ENCODE measurements at regions not wholly inside any gene's neighbourhood (a gene's known extent, or its start where the extent isn't known, plus 50 kb on each side); places are given as distances from the start of the nearest gene placed in this dataset.
"Not testable (repeated sequence)": the region's sequence is repeated elsewhere in the genome, so short reads cannot be mapped to it uniquely, and the experiment has no call there.

- no peak for DNase-seq (ENCODE audit: low read depth)
- H3K4me3 ChIP-seq (ENCODE audit: low read depth, low read length): no peak overlapping the region
Measured at GRCh38 chr4:81673961-81674360, 202.3 kb upstream of the RASGEF1B start.

- not testable (repeated sequence) for DNase-seq (ENCODE audit: low read depth); H3K4me3 ChIP-seq (ENCODE audit: low read depth, low read length)
Measured at GRCh38 chr4:81668328-81668727, 196.6 kb upstream of the RASGEF1B start.

- H3K4me3 ChIP-seq (ENCODE audit: low read depth, low read length): no peak overlapping the region
- DNase-seq (ENCODE audit: low read depth): no peak
Measured at GRCh38 chr4:81667539-81667938, 195.8 kb upstream of the RASGEF1B start.

- DNase-seq (ENCODE audit: low read depth): no peak
- H3K4me3 ChIP-seq (ENCODE audit: low read depth, low read length): no peak overlapping the region
Measured at GRCh38 chr4:81666491-81666890, 194.8 kb upstream of the RASGEF1B start.

GRCh38 chr4:81665649-81666048, 193.9 kb upstream of the RASGEF1B start:
- no peak for DNase-seq (ENCODE audit: low read depth)

GRCh38 chr4:81665045-81665444, 193.3 kb upstream of the RASGEF1B start:
- DNase-seq (ENCODE audit: low read depth): no peak
- no peak overlapping the region for H3K4me3 ChIP-seq (ENCODE audit: low read depth, low read length)

More at GRCh38 chr4:81665649-81666048, 193.9 kb upstream of the RASGEF1B start:
- no peak overlapping the region for H3K4me3 ChIP-seq (ENCODE audit: low read depth, low read length)

- no peak overlapping the region for H3K4me3 ChIP-seq (ENCODE audit: low read depth, low read length)
- DNase-seq (ENCODE audit: low read depth): no peak
Measured at GRCh38 chr4:81664079-81664478, 192.4 kb upstream of the RASGEF1B start.

- H3K4me3 ChIP-seq (ENCODE audit: low read depth, low read length): no peak overlapping the region
- no peak for DNase-seq (ENCODE audit: low read depth)
Measured at GRCh38 chr4:81663368-81663767, 191.7 kb upstream of the RASGEF1B start.

- no peak overlapping the region for H3K4me3 ChIP-seq (ENCODE audit: low read depth, low read length)
- no peak for DNase-seq (ENCODE audit: low read depth)
Measured at GRCh38 chr4:81659051-81659450, 187.3 kb upstream of the RASGEF1B start.

GRCh38 chr4:81652069-81652478, 180.4 kb upstream of the RASGEF1B start:
- DNase-seq (ENCODE audit: low read depth): no peak
- H3K4me3 ChIP-seq (ENCODE audit: low read depth, low read length): no peak overlapping the region

GRCh38 chr4:81651243-81651899, 179.7 kb upstream of the RASGEF1B start:
- no peak for DNase-seq (ENCODE audit: low read depth)
- H3K4me3 ChIP-seq (ENCODE audit: low read depth, low read length): no peak overlapping the region

GRCh38 chr4:81650606-81651242, 179.0 kb upstream of the RASGEF1B start:
- no peak for DNase-seq (ENCODE audit: low read depth)

GRCh38 chr4:81648576-81649275, 177.0 kb upstream of the RASGEF1B start:
- no peak for DNase-seq (ENCODE audit: low read depth)
- H3K4me3 ChIP-seq (ENCODE audit: low read depth, low read length): no peak overlapping the region

More at GRCh38 chr4:81650606-81651242, 179.0 kb upstream of the RASGEF1B start:
- H3K4me3 ChIP-seq (ENCODE audit: low read depth, low read length): no peak overlapping the region

GRCh38 chr4:81647388-81647787, 175.7 kb upstream of the RASGEF1B start:
- no peak overlapping the region for H3K4me3 ChIP-seq (ENCODE audit: low read depth, low read length)
- no peak for DNase-seq (ENCODE audit: low read depth)

GRCh38 chr4:81642543-81642942, 170.8 kb upstream of the RASGEF1B start:
- no peak for DNase-seq (ENCODE audit: low read depth)
- no peak overlapping the region for H3K4me3 ChIP-seq (ENCODE audit: low read depth, low read length)

- no peak overlapping the region for H3K4me3 ChIP-seq (ENCODE audit: low read depth, low read length)
- DNase-seq (ENCODE audit: low read depth): no peak
Measured at GRCh38 chr4:81639248-81639647, 167.5 kb upstream of the RASGEF1B start.

- no peak overlapping the region for H3K4me3 ChIP-seq (ENCODE audit: low read depth, low read length)
- no peak for DNase-seq (ENCODE audit: low read depth)
Measured at GRCh38 chr4:81638698-81639097, 167.0 kb upstream of the RASGEF1B start.

- no peak overlapping the region for H3K4me3 ChIP-seq (ENCODE audit: low read depth, low read length)
- no peak for DNase-seq (ENCODE audit: low read depth)
Measured at GRCh38 chr4:81635739-81636138, 164.0 kb upstream of the RASGEF1B start.

- H3K4me3 ChIP-seq (ENCODE audit: low read depth, low read length): no peak overlapping the region
- no peak for DNase-seq (ENCODE audit: low read depth)
Measured at GRCh38 chr4:81634766-81635549, 163.3 kb upstream of the RASGEF1B start.

GRCh38 chr4:81634165-81634564, 162.5 kb upstream of the RASGEF1B start:
- no peak overlapping the region for H3K4me3 ChIP-seq (ENCODE audit: low read depth, low read length)
- DNase-seq (ENCODE audit: low read depth): no peak

All from skeletal muscle cell (primary cell).